GM10248 (cell line): ENCODE measurements at regions not wholly inside any gene's neighbourhood (a gene's known extent, or its start where the extent isn't known, plus 50 kb on each side); places are given as distances from the start of the nearest gene placed in this dataset.

Source experiments
- CTCF ChIA-PET: fragments of 300-600 bp; sonication (Branson Sonifier 250); formaldehyde crosslinking; extraction: SDS; loops from one replicate; lab custom pipeline; 2021; ENCODE audit warnings: antibody characterized with exemption; lab: Yijun Ruan, JAX
- POLR2A ChIA-PET: fragments of 350-650 bp; sonication (Branson Sonifier 250); formaldehyde crosslinking; extraction: SDS; loops from one replicate; lab custom pipeline; 2020; ENCODE audit warnings: antibody characterized with exemption; lab: Yijun Ruan, JAX
- DNase-seq: peaks from one replicate; pipeline ENCODE4 v3.0.0; 2012; ENCODE audit errors: extremely low spot score
- TF ChIP-seq, protein P1 (sequence below): IDR thresholded peaks from 2 replicates; pipeline ENCODE4 v1.5.1; 2012; ENCODE audit warnings: mild to moderate bottlenecking, low read depth; ENCODE audit errors: extremely low read depth, missing control alignments, control extremely low read depth

DNA sequence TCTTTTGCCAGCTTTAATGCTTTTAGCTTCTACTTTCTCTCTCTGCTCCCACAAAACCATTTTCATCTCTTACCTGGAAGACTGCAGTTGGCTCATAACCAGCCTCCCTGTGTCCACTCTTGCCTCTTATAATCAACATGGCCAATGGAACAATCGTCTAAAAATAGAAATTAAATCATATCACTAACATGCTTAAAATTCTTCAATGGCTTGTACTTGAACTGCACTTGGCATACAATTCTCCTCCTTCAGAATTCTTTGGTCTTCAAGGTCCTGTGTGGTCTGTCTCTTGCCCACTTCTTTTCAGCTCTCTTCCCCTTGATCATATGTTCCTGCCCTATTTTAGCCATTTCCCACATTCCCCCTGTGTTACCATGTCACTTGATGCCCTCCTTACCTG lies 342.2 kb downstream of the ATP23 start:
- TF ChIP-seq, protein P1, sequence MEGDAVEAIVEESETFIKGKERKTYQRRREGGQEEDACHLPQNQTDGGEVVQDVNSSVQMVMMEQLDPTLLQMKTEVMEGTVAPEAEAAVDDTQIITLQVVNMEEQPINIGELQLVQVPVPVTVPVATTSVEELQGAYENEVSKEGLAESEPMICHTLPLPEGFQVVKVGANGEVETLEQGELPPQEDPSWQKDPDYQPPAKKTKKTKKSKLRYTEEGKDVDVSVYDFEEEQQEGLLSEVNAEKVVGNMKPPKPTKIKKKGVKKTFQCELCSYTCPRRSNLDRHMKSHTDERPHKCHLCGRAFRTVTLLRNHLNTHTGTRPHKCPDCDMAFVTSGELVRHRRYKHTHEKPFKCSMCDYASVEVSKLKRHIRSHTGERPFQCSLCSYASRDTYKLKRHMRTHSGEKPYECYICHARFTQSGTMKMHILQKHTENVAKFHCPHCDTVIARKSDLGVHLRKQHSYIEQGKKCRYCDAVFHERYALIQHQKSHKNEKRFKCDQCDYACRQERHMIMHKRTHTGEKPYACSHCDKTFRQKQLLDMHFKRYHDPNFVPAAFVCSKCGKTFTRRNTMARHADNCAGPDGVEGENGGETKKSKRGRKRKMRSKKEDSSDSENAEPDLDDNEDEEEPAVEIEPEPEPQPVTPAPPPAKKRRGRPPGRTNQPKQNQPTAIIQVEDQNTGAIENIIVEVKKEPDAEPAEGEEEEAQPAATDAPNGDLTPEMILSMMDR, result no peak
- ChIA-PET CTCF (no interaction called here), POLR2A (no interaction called here)
- DNase-seq, result no peak

DNA sequence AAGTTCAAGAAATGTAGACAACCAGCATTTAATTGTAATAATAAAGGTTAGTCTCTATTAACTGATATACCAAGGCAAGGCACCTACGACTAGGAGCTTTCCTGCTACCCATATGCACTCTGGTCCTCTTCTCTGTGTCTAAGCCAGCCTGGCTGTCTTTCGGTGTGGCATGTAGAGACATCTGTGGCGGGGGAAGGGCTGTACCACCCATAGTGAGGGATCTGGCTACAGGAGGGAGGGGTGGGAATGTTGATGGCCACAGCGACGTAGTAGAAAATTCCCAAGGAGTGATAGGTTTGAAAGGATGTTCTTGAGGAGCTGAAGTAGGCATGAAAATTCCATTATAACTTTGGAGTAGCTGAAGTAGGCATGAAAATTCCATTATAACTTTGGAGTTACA lies 344.2 kb downstream of the ATP23 start:
- ChIA-PET POLR2A (no interaction called here), CTCF (no interaction called here)
- DNase-seq, result no peak
- TF ChIP-seq, protein P1, result no peak

DNA sequence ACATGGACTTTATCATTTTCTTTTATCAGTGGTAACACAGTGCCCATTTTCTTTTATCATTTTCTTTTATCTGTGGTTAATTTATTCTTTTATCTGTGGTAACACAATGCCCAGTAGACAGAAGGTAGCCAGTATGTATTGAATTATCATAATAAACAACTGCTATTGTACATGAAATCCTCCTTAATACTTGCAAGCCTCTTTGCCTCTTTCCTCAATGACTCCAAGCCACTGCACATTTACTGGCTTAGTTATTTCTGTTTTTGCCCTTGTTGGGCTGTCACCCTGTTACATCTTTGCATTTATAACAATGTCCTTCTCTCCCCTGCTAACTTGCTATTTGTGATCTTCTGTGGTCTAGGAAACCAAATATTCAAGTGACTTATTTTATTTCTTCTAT lies 345.0 kb downstream of the ATP23 start:
- TF ChIP-seq, protein P1, result no peak
- POLR2A ChIA-PET, result no interaction called here
- DNase-seq, result no peak
- CTCF ChIA-PET, result no interaction called here

DNA sequence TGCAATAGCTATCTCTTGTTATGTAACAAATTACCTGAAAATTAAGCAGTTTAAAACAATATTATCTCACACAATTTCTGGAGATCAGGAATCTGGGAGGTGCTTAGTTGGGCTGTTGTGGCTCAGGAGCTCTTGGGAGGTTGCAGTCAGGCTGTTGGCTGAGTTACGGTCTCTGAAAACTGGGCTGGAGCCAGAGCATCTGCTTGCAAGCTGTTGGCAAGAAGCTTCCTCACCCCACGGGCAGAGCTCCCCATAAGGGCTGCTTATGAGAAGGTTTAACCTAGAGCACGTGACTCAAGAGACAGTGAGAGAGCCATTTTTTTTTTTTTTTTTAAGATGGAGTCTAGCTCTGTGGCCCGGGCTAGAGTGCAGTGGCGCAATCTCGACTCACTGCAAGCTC lies 346.8 kb downstream of the ATP23 start:
- ChIA-PET POLR2A (no interaction called here), CTCF (interaction anchor here (1.4 kb wide), 1 partner anchor 14 kb away, joined by 5 read pairs; no protein-coding TSS in a partner anchor)
- no peak for DNase-seq
- TF ChIP-seq, protein P1, result no peak

DNA sequence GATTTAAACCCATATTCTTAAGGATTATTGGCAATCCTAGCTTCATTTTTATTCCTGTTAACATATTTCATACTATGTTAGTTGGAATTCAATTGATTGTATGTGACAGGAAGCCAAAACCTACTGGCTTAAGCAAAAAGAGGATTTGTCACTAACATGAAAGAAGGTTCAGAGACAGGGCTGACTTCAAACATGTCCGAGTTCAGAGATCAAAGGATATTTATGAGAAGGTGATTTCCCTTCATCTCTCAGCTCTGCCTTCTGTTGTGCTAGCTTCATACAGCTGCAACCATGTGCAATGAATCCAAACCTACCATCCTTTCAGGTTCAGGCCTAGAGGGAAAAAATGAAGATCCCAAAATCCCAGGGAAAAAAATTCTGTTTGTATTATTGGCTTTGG lies 349.7 kb downstream of the ATP23 start:
- DNase-seq, result peak; percentile 26
- CTCF ChIA-PET, result interaction anchor here (1.0 to 1.3 kb wide), 2 partner anchors 9 to 28 kb away, joined by 3 read pairs; no protein-coding TSS in a partner anchor
- POLR2A ChIA-PET, result no interaction called here

DNA sequence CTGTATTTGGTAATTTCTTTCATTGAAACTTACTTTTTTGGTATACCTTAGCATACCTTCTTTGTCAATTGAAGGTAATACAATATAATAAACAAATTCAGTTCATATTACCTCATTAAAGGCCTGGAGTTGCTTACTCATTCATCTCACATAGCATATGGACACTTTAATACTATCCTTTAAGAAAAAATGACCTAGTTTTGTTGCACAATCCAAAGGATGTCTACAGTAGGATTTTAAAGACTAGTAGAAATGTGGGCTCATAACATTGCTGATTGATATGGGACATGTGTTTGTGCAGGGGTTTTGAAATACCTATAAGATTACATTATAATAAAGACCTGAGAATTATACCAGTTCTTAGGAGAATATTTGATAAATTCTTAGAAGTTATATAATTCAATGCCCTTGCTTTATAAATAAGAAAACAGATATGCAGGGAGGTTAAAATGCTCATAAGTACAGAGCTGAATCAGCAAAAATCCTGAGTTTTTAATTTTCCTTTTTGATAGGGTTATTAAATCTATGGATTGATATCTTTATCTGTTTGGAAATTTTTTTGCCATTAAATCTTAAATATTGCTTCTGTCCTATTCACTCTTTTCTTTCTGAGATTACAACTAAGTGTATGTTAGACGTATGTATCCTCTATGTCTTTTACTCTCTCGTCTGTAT lies 352.1 kb downstream of the ATP23 start:
- TF ChIP-seq, protein P1, result no peak
- no peak for DNase-seq
- ChIA-PET CTCF (no interaction called here), POLR2A (no interaction called here)

More for the DNA sequence above, 349.7 kb downstream of the ATP23 start:
- TF ChIP-seq, protein P1, result no peak
